GM10266 (cell line): ENCODE measurements at regions not wholly inside any gene's neighbourhood (a gene's known extent, or its start where the extent isn't known, plus 50 kb on each side); places are given as distances from the start of the nearest gene placed in this dataset.

Experiments
- DNase-seq: peaks from one replicate; pipeline ENCODE4 v3.0.0; 2012; ENCODE audit errors: extremely low spot score
- CTCF ChIP-seq: IDR thresholded peaks from 2 replicates; pipeline ENCODE4 v1.5.1; 2012; ENCODE audit warnings: mild to moderate bottlenecking, low read depth; ENCODE audit not compliant: control insufficient read depth, insufficient read depth; ENCODE audit errors: missing control alignments

- no peak for TF ChIP-seq CTCF
- no peak for DNase-seq
Observed at GRCh38 chr9:107064378-107064777, 201.4 kb downstream of the ZNF462 start.

- DNase-seq: no peak
- no peak for TF ChIP-seq CTCF
Observed at GRCh38 chr9:107065549-107065948, 202.6 kb downstream of the ZNF462 start.

GRCh38 chr9:107067739-107068416 is 204.9 kb downstream of the ZNF462 start:
- no peak for TF ChIP-seq CTCF
- DNase-seq: no peak

- no peak for TF ChIP-seq CTCF
- DNase-seq: no peak
Observed at GRCh38 chr9:107068581-107068980, 205.6 kb downstream of the ZNF462 start.

GRCh38 chr9:107070586-107070985 is 207.6 kb downstream of the ZNF462 start:
- no peak for TF ChIP-seq CTCF

GRCh38 chr9:107078061-107078460 is 205.0 kb upstream of the RAD23B start:
- DNase-seq: no peak
- no peak for TF ChIP-seq CTCF

More at GRCh38 chr9:107070586-107070985, 207.6 kb downstream of the ZNF462 start:
- DNase-seq: no peak

GRCh38 chr9:107079589-107079988 is 203.5 kb upstream of the RAD23B start:
- DNase-seq: no peak
- TF ChIP-seq CTCF: no peak
